ENCODE measurements at regions not wholly inside any gene's neighbourhood (a gene's known extent, or its start where the extent isn't known, plus 50 kb on each side); places are given as distances from the start of the nearest gene placed in this dataset.
"Not testable (repeated sequence)": the region's sequence is repeated elsewhere in the genome, so short reads cannot be mapped to it uniquely, and the experiment has no call there.

DNA sequence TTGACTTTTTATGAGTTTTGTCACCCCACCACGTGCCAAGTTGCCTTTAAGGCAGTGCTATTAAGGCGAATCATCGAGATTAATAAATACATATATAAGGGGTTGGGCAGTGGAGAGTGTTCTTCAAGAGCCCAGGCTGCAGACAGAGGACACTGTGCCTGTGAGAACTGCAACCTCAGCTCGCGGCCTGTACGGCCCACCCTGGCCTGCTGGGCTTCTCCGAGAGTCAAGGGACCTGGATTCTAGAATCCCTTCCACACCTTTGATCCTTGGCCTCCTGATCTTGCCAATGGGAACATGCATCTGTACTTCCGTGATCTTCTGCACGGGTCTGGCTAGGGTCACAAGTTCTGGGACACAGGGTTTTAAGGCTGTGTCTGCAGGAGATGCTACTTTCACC is 54.5 kb downstream of the IRX5 start:
- no peak for DNase-seq

DNA sequence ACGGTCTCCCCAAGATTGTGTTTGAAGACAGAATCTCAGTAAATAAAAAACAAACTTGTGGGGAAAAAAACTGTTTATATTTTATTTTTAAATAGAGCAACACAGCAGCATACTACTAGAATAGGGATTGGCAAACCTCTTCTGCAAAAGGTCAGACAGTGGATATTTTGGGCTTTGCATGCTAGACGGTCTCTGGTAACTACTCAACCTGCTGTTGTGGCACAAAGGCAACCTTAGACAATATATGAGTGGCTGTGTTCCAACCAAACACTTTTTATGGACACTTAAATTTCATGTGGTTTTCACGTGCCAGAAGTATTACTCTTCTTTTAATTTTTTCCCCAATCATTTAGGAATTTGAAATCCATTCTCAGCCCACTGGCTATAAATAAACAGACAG is 55.0 kb downstream of the IRX5 start:
- no peak for DNase-seq

DNA sequence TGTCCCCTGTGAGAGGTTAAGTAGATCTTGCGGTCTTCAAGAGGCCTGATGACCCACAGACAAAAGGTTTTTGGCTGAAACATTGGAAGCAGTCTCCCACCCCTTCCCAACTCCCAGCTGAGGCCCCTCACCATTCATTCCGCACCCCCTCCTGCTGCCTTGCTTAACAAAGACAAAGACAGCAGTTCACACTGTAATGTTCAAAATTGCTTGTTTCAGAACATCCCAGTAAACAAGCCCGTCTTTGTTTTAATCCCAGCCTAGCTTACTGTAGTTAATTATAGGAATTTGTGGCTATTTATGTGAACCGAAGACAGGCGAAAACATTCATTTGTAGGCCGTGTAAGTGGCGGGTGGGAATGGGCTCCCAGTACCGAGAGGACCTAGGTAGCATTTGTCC is 55.7 kb downstream of the IRX5 start:
- no peak for DNase-seq

DNA sequence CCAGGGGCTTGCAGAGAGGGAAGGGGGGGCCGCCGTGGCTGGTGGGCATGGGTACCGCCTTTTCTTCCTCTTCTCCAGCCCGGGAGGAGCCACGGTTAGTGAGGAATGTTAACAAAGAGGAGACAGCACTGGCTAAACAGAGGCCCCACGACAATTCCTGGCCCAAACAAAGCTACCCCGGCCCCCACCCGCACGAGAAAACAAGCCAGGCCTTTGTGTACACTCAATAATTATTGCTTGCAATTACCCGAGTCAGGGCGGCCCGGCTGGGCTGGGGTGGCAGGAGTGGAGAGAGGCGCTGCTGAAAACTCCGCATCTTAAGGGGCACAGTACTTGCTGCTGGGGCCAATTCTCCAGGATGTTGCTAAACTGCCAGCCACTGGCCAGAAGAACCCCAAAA is 56.4 kb downstream of the IRX5 start:
- no peak for DNase-seq

DNA sequence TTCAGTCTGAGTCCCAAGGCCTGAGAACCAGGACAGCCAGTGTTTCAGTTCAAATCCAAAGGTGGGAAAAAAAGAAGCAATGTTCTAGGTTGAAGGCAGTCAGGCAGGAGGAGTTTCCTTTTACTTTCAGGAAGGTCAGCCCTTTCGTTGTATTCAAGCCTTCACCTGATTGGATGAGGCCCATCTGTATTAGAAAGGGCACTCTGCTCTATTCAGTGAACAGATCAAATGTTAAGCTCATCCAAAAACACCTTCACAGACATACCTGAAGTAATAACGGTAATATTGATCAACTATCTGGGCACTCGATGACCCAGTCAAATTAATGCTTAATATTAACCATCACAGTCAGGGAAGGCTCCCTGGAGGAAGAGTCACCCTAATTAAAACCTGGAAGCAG is 60.9 kb downstream of the IRX5 start:
- no peak for DNase-seq

DNA sequence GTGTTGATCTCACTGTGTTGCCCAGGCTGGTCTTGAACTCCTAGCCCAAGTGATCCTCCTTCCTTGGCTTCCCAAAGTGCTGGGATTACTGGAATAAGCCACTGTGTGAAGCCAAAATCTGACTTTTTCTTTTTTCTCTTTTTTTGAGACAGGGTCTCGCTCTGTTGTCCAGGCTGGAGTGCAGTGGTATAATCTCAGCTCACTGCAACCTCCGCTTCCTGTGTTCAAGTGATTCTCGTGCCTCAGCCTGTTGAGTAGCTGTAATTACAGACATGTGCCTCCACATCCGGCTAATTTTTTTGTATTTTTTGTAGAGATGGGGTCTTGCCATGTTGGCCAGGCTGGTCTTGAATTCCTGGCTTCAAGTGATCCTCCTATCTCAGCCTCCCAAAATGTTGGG is 61.3 kb downstream of the IRX5 start:
- DNase-seq = not testable (repeated sequence)

DNA sequence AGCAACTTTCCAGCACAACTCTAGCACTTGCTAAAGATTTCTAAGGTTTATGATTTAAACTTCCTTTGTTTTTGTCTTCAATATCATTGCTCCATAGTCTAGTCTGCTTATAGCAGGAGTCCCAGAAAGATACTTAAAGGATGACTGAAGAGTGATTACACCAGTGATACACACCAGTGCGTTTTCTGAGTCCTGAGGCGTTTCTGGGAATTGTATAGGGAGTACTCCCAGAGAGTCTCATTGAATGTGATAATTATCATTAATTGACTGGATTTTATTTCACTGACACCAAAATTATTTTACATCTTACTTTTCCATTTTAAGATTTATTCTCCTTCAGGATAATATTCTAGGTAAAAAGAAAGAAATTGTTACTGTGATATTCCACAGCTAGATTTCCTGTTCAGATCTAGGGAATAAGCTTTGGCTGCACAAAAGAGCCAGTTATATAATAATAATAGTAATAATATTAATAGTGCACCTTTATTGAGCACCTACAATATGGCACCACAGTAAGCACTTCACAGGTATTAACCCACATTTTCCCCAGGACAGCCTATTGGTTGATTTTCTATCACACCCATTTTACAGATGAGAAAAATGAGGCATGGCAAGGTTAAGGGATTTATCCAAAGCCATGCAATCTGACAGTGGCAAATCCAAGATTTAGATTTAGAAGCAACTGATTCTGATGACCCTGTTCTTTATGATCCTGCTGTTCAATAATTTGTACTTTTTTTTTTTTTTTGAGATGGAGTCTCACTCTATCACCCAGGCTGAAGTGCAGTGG is 62.6 kb downstream of the IRX5 start:
- DNase-seq = no peak

DNA sequence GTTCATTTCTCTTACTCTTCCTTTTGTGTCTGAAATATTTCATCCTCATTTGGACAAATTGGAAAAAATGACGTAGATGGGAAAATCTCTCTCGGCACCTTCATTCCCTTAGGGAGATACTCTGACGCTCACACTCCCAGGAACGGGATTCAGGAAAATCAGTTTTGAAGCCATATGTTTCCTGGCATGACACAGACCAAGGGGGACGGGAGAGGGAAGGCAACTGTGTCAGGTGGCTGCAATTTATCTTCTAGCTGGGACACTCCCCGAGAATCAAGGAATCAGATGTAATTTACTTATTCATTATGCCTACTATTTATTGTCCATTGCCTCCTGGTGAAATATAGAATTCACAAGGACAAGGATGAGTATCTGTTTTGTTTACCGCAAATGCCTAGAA is 65.5 kb downstream of the IRX5 start:
- no peak for DNase-seq

DNA sequence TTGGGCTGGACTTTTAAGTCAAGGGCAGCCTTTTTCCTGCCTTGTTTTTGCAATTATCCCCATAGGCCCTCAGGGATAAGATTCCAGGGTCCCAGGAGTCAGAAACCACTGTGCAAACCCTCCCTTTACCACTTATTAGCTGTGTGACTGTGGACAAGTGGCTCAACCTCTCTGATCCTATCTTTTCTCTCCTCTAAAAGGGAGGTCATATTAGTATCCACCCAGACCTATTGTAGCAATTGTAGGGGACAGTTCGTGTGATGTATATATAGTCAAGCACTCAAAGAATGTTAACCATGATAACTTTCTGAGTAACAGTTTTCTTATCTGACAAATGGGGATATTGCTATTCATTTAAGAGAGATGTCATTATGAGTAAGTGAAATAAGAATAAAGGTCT is 68.2 kb downstream of the IRX5 start:
- DNase-seq = no peak

DNA sequence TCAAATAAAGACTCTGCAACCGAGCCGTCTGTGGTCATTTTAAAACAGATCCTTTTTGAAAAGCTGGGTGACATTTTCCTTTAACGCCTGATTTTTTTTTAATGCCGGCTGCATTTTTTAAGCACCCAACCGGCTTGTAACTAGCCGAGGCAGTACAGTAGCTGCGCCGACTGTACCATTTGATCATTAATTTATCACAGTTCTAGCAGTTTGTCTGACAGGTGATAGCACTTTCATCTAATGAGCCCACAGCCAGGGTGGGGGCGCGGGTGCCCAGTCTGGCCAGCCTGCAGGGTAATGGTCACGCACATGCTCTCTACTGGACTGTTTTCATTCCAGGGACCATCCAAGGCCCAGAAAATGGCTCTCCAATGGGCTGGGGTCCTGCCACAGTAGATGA is 68.8 kb downstream of the IRX5 start:
- DNase-seq = no peak

DNA sequence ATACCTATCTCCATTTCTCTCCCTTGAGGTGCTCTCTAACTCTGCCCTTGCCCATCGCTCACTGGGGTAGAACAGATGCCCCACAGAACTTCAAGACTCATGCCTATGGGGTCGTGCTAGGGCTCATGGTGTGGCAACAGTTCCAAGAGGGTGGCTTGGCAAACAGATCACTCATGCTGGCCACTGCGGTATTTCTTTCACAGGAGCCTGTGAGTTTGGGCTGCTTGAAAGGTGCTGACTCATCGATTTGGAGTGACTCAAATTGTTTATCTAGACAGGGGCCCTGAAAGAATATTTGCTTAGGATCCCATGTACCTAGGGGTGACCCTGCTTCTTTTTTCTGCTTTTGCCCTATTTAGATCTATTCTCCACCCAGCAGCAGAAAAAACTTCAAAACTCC is 69.9 kb downstream of the IRX5 start:
- no peak for DNase-seq

DNA sequence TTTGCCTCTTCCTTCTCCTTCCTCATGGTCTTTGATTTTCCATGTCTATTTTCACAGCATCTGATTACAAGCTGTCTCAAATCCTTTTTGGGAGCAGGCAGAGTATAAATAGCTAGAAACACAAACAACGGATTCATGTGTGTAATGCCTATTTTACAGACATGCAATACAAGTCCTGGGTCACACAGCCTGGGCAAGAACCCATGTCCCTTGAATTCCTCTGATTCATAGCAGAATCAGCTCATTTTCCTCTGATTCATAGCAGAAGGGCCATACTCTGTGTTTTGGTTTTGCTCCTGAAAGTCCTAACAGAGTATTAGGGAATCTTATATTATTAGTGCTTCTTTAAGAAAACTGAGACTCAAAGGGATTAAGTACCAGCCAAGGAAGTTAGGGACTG is 71.3 kb downstream of the IRX5 start:
- DNase-seq = no peak

DNA sequence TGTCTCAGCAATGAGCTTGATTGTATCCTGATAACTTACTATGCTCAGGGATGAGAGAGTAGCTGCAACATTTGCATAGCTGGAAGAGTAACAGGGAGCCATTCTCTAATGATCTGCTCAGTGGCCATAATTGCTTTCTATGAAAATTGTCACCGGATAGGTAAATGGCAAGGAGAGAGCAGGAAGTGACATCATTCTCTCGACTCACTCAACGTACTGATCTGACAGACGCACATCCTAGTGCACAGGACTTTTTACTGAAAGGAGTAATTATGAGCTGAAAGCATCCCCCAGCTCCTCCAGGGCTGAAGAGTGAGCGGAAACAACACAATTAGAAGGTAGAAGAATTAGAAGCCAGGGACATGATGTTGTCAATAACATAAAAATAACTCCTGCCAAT is 71.8 kb downstream of the IRX5 start:
- DNase-seq = no peak

DNA sequence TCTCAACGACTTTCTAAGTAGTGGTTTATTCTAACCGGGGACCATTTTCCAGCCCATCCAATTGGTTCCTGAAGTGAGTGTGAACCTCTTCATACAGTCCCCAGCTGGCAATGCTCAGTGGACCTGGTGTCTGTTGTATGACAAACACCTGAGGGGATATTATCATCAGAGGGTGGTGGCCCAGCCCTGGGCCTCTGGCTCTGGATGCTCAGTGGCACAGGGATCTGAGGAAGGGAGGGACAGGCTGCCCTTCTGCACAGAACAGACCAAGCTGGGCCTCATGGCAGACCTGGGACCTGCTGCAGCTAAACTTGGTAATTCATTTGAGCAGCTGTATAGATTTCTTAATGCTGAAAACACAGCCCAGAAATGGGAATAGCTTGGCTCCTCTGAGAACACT is 72.6 kb downstream of the IRX5 start:
- no peak for DNase-seq

DNA sequence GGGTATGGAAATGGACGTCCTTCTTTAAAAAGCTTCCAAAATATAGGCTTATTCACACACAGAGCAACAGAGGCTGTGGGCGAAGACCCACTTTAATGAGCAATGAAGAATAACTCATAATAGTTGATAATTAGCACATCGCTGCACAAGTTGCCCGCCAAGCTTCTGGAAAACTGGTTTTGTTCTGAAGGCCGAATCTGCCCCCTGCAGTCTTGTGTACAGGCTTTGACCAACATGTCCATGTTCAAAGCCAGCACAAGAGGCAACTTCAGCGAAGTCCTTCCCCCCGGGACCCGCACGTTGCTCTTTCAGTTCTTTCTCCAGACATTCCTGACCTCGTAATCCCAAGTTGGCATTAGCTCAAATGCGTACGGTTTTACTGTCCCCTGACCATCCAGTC is 73.3 kb downstream of the IRX5 start:
- no peak for DNase-seq

DNA sequence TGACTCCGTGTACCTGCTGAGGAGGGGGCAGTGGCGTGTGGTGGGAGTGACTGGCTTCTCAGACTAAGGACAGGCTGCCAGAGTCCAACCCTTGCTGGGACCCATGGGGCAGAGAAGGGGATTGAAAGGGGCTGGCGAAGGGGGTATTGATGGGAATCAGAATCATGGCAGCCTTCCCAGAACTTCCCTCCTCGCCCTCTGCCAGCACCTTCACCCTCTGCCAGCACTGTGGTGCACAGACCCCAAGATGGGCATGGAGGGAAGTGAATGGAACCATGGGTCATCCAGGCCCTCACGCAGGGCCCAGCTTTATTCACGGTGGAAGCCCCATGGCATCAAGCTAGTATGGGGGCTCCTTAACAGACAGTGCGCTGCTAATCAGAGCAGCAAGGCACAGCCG is 76.8 kb downstream of the IRX5 start:
- no peak for DNase-seq

DNA sequence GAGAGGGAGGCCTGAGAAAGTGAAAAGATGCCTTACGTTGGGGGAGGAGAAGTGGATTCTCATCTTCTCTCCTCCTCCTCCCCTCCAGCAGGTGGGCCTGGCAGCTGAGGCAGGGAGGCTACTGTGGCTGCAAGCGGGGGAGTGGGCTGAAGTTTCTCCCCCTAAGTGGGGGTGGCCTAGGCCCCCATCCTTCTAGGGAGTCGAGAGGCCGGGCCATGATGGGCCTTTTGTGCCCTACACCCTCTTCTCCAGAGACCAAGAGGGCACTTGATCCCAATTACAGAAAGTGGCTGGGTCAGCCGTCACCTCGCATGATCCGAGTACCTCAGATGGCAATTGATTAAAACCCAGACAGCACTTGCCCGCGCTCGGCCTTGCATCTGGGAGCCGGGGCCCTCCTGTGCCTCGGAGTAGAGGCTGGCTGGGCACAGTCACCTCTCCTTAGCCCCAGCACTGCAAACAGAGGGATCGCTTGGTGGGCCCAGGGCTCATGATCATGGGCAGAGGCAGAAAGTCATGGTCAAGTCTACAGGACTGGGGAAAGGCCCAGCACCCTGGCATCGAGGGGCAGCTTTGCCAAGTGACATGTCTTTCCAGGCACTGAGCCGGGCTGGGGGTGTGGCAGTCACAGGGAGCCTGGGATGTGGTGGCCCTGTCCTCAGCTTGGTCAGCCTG is 78.3 kb downstream of the IRX5 start:
- no peak for DNase-seq

DNA sequence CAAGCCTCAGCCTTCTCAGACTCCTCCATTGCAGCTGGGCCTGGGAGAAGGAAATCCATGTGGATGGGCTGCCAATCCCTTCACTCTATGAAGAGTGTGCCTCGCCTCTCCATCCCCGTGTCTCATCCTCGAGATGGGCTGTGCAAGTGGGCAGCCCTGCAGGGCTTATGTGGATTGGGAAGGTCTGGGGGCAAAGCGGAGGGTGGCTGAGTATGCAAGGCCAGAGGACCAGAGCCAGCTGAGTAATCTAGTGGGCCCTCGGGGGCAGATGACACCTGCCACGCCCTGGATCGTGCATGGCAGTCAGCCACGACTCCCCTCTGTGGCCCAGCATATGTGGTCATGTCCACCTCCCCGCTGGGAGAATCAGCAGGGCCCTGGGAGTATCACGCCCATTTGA is 78.9 kb downstream of the IRX5 start:
- DNase-seq = no peak

DNA sequence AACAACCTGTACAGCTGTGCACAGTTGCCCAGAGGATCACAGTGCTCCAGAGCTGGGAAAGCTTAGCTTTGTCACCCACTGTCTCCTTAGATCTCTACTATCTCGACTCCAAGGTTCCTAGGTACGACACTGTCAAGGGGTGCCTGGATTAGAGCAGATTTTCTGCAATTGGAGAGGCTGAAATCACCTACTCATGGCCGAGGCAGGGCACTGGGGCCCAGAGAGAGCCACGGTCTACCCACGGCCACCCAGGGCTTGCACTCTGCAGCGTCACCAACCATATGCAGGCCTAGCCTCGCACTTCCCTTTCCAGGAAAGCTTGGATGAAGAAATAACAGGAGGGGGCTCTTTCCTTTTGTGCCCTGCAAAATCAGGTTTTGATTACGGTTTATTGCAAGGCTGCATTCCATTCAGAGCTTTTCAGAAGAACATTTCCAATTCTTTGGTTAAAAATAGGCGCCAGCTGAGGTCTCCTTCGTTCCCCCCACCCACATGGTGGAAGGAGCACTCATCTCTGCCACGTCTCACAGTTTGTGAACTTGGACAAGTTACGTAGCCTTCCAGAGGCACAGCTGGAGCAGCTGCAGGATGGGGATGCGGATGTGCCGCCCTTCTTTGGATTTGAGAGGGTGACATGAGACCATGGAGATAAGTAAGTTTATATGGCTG is 80.0 kb downstream of the IRX5 start:
- DNase-seq = no peak

DNA sequence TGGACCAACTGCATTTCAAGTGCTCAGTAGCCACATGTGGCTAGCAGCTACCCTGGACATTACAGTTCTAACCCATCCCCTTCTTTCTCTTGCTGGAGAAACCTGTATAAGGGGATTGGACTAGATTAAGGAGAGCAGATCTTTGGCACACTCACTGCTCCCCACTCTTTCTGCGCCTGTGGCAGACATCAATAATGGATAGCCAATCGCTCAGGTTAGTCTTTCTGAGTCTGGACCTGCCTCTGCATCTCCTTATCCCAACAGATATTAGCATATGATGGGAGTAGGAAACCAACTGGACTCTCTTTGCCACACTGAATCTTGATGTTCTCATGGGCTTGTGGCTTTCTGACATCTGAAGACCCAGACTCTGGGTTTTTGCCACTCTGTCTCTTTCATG is 81.7 kb downstream of the IRX5 start:
- no peak for DNase-seq

DNA sequence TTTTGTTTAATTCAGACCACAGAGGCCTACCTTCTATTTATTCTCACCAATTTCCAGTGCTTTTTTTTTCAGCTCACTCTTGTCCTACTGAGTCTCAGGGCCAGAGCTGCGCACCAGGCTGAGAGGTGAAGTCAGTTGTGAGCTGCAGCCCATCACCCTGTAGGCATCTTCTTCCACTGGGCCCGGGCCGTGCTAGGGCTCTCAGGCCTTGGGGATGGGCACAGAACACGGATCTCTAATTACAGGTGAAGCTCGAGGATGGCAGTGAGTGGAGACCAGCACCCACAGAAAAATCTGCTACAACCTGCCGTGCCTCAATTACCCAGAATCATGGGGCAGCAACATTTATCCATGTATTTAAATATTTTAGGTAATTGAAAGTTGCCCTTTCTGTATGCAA is 82.1 kb downstream of the IRX5 start:
- no peak for DNase-seq

DNA sequence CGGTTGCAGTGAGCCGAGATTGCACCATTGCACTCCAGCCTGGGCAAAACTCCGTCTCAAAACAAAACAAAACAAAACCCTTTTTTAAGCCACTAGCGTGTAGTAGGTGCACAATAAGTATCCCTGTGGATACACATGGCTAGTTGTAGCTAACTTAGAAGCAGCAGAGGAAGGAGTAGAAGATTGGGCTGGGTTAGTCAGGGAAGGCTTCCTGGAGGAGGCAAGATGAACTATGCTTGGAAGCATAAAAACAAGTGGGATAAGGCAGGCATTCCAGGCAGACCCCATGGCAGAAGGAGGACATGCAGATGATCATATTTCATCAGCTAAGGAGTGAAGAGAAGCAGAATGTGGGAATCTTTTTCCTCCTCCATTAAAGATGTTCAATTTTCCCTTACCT is 83.4 kb downstream of the IRX5 start:
- DNase-seq = no peak

DNA sequence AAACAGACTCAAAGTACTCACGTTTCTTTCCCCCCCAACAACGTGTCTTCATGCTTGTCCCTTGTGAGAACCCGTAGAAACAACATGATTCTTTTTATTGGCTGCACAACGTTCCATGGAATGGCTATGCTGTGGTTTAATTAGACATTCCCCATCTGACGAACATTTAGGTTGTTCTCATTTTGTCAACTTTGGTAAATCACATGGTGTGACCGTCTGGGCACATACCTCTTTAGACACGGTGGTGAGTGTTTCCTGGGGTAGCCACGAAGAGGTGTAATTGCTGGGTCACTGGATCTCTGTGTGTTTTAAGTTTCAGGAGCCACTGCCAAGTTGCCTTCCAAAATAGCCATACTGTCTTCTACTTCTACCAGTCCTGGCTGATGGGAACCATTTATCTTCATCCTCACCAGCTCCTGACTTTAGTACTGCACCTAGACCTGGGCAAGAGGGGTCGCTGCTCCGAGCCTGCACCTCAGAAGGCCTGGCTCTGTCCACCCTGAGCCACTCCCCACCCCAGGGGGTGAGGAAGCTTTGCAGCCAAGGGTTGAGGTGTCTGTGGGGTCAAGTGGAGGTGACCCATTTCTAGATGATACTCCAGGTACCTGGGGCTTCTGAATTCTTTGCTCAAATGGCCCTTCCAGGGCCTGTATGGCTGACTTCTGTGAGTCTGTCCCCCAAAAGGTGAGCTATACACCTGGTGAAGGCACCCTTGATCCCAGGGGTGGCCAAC is 84.7 kb downstream of the IRX5 start:
- no peak for DNase-seq

DNA sequence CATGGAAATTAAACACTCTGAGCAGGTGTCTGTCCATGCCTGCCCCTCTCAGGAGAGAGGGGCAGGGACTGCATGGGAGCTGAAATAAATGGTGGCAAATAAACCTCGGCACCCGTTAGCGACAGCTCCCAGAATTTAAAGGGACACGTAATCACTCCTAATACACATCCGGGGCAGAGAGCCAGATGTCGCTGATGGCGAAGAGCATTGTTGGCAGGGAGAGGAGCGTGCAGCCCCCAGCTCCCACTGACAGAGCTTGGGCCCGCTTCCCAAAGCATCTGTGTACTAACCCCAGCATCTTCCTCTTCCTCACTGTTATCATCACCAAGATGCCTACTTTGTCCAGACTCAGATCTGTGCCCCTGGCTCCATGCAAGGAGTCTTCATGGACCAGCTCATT is 85.8 kb downstream of the IRX5 start:
- no peak for DNase-seq
